HEK293T (cell line): ENCODE measurements at regions not wholly inside any gene's neighbourhood (a gene's known extent, or its start where the extent isn't known, plus 50 kb on each side); places are given as distances from the start of the nearest gene placed in this dataset.

ENCODE experiments used
- CTCF ChIA-PET: fragments of 350-600 bp; formaldehyde crosslinking; extraction: SDS; loops from one replicate; lab custom pipeline; 2021; ENCODE audit warnings: antibody characterized with exemption, inconsistent platforms; lab: Yijun Ruan, JAX
- POLR2A ChIA-PET: fragments of 350-600 bp; formaldehyde crosslinking; extraction: SDS; loops from one replicate; lab custom pipeline; 2020; ENCODE audit warnings: antibody characterized with exemption, inconsistent platforms; lab: Yijun Ruan, JAX
- DNase-seq: peaks from one replicate; pipeline ENCODE4 v3.0.0; 2012; ENCODE audit warnings: mixed read lengths; ENCODE audit errors: extremely low spot score
- ARNT ChIP-seq: fragments of 450-650 bp; IDR thresholded peaks from 2 replicates; pipeline ENCODE4 v1.6.1; 2017; ENCODE audit warnings: mild to moderate bottlenecking
- BHLHE40 ChIP-seq: fragments of 450-650 bp; IDR thresholded peaks from 2 replicates; pipeline ENCODE4 v1.6.1; 2016; ENCODE audit warnings: mild to moderate bottlenecking, moderate library complexity, borderline replicate concordance
- CTBP1 ChIP-seq: fragments of 450-650 bp; IDR thresholded peaks from 2 replicates; pipeline ENCODE4 v1.6.1; 2016; ENCODE audit warnings: borderline replicate concordance
- ELF4 ChIP-seq: fragments of 450-650 bp; IDR thresholded peaks from 2 replicates; pipeline ENCODE4 v1.6.1; 2017; ENCODE audit warnings: antibody characterized with exemption
- FOXA1 ChIP-seq: fragments of 450-650 bp; IDR thresholded peaks from 2 replicates; pipeline ENCODE4 v1.6.1; 2016; ENCODE audit warnings: mild to moderate bottlenecking
- FOXK2 ChIP-seq: fragments of 450-650 bp; IDR thresholded peaks from 2 replicates; pipeline ENCODE4 v1.6.1; 2016; ENCODE audit warnings: mild to moderate bottlenecking
- FOXM1 ChIP-seq: fragments of 450-650 bp; IDR thresholded peaks from 2 replicates; pipeline ENCODE4 v1.6.1; 2017; ENCODE audit warnings: mild to moderate bottlenecking, borderline replicate concordance
- HDGF ChIP-seq: fragments of 450-650 bp; IDR thresholded peaks from 2 replicates; pipeline ENCODE4 v1.6.1; 2017; ENCODE audit warnings: antibody characterized with exemption, borderline replicate concordance
- L3MBTL2 ChIP-seq: fragments of 450-650 bp; conservative IDR thresholded peaks from 2 replicates; pipeline ENCODE4 v1.6.1; 2016; ENCODE audit warnings: mild to moderate bottlenecking
- LEF1 ChIP-seq: fragments of 450-650 bp; IDR thresholded peaks from 2 replicates; pipeline ENCODE4 v1.6.1; 2017; ENCODE audit warnings: mild to moderate bottlenecking, borderline replicate concordance
- NFRKB ChIP-seq: fragments of 450-650 bp; IDR thresholded peaks from 2 replicates; pipeline ENCODE4 v1.6.1; 2016; ENCODE audit warnings: mild to moderate bottlenecking, moderate library complexity
- SP1 ChIP-seq: fragments of 450-650 bp; IDR thresholded peaks from 2 replicates; pipeline ENCODE4 v1.6.1; 2017
- SUZ12 ChIP-seq: fragments of 450-650 bp; IDR thresholded peaks from 2 replicates; pipeline ENCODE4 v1.6.1; 2016; ENCODE audit warnings: mild to moderate bottlenecking
- TARDBP ChIP-seq: fragments of 450-650 bp; IDR thresholded peaks from 2 replicates; pipeline ENCODE4 v1.6.1; 2016
- ZNF384 ChIP-seq: fragments of 450-650 bp; IDR thresholded peaks from 2 replicates; pipeline ENCODE4 v1.6.1; 2016
- TF ChIP-seq, protein P1 (sequence below): fragments of 450-650 bp; IDR thresholded peaks from 2 replicates; pipeline ENCODE4 v1.6.1; 2016

DNA sequence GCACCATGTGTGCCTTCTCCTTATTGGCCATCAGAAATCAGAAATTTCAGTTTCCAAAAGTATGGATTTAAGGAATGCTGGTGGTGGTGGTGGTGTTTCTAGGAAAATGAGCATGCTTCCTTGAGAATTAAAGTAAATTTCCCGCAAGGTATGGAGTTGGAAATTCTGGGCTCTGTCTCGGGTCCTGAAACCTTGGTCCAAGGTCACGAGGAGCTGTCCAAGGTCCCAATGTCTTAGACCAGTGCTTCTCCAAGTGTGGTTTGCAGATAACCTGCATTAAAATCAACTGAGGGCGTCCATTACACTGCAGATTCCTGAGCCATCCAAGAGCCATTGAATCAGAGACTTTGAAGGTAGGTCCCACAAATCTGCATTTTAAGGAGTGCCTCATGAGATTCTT, 210.9 kb upstream of the PKDCC start:
- CTCF ChIA-PET: no interaction called here
- DNase-seq: peak; percentile 32
- TF ChIP-seq FOXM1 (no peak), FOXA1 (no peak), SP1 (no peak), NFRKB (no peak), ARNT (no peak), CTBP1 (no peak), L3MBTL2 (no peak), HDGF (no peak), BHLHE40 (no peak)
- TF ChIP-seq, protein P1, sequence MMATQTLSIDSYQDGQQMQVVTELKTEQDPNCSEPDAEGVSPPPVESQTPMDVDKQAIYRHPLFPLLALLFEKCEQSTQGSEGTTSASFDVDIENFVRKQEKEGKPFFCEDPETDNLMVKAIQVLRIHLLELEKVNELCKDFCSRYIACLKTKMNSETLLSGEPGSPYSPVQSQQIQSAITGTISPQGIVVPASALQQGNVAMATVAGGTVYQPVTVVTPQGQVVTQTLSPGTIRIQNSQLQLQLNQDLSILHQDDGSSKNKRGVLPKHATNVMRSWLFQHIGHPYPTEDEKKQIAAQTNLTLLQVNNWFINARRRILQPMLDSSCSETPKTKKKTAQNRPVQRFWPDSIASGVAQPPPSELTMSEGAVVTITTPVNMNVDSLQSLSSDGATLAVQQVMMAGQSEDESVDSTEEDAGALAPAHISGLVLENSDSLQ: no peak
- POLR2A ChIA-PET: no interaction called here

DNA sequence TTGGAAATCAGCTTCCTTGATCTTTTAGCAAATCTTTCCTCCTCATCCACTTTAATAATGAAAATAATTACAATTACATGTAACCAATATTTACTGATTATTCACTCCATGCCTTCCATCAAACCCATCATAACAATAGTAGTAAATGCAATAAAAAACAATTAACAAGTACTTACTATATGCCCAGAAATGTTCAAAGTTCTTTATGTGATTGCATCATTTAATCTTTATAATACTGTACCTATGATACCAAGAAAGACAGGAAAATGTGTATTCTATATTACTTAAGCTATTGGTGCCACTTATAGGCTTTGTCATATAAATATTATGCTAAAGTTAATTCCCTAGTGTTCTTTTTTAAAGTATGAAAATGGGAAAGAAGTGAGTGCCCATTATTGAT, 210.2 kb upstream of the PKDCC start:
- ChIA-PET POLR2A (no interaction called here), CTCF (no interaction called here)
- DNase-seq: no peak
- no peak for TF ChIP-seq SP1
- no peak for TF ChIP-seq NFRKB
- TF ChIP-seq, protein P1: no peak
- no peak for TF ChIP-seq SUZ12
- no peak for TF ChIP-seq ZNF384

DNA sequence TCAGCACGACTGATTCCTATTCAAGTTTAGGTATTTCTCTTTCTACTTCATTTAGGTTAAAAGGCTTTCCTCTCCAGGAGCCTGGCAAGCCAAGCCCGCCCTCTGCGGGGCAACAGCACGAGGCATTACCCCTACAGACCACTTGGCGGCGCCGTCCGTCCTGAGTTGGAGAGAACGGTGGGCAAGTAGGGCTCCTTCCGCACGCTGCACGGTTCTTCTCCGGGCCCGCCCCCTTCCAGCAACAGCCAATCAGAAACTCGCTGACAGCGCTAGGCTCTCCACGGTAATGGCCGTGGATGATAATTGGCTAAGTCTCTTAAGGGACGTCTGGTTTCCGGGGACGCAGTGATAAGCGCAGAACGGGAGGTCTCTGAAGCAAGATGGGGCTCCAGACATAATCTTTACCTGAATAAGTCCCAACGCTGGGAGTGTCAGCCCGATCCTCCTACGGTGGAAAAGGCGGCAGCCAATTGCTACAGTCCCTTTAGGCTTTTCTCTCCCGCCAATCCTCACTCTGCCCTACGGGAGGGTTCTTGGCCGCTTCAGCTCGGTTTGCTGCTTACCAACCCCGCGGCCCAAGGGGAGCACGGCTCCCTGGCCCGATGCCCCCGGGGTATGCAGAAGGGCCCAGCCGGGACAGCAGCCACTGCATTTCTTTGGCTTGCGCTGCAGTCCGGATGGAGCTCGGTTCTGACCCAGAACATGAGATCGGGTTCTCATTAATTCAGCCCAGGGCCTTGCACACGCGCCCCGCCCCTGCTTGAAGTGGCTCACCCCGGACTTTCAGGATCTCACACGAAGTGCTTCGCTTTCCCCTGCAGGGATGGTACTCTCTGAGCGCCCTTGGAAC, 206.9 kb upstream of the PKDCC start:
- POLR2A ChIA-PET: interaction anchor here (1.2 kb wide), 1 partner anchor 10 kb away, joined by 4 read pairs; no protein-coding TSS in a partner anchor
- TF ChIP-seq ARNT (no peak), LEF1 (no peak), TARDBP (no peak), FOXM1 (no peak), CTBP1 (no peak), ELF4 (peak; percentile 51), L3MBTL2 (peak; percentile 73), ZNF384 (no peak), FOXK2 (no peak), HDGF (no peak), FOXA1 (no peak), SP1 (no peak), NFRKB (no peak), SUZ12 (no peak)
- TF ChIP-seq, protein P1: peak; percentile 77
- CTCF ChIA-PET: interaction anchor here (0.7 to 2.6 kb wide), 5 partner anchors 9 to 247 kb away, joined by 3 to 10 read pairs (median 3); no protein-coding TSS in a partner anchor
- DNase-seq: peak; percentile 96

DNA sequence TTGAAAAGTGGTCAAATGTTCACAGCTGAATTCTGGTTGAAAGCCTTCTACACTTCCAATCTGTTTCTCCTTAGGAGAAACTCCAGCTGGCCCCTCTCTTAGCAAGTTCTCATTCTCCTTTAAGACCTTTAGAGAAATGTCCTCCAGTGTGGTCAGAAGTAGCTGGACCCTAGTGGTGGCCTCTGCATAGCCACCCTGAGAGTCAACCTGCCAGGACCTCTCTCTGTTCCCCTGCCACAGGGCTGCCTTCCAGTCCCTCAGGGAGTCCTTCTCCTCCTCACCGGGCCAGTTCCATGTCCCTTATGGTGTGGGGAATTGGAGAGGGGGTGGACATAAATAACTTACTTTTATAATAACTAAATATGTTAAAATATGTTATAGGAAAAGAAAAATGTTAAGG, 200.9 kb upstream of the PKDCC start:
- DNase-seq: no peak
- ChIA-PET POLR2A (no interaction called here), CTCF (interaction anchor here (1.5 to 2.8 kb wide), 2 partner anchors 23 to 240 kb away, joined by 3 to 9 read pairs; no protein-coding TSS in a partner anchor)
- TF ChIP-seq SP1 (no peak), ELF4 (no peak), TARDBP (no peak)

DNA sequence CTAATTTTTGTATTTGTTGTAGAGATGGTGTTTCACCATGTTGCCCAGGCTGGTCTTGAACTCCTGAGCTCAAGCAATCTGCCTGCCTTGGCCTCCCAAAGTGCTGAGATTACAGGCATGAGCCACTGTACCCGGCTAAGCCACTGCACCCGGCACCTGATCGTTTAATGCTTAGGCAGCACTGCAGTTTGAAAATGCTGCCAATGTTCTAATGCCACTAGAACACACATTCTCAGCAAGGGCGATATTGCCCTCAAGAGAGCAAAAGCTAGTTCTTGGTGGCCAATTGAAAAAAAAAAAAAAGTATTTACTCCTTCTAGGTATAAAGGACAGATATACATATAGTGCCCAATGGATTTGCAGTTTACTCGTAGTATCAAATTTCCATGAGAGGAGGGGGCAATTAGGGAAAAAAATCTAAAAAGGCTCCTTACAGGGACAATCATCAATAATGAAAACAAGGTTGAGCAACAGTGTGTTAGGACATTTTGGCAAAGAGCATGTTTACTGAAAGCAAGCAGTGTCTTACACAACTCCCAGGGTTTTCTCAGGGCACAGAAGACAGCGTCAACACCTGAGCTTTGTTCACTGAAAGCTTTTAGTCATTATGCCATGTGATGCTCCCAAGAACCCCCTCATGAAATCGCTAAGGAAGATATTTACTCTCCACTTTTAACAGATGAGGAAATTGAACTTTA, 199.9 kb upstream of the PKDCC start:
- TF ChIP-seq BHLHE40 (no peak), ZNF384 (no peak), CTBP1 (no peak), L3MBTL2 (no peak), ELF4 (no peak), FOXK2 (no peak), NFRKB (no peak), LEF1 (no peak), HDGF (no peak), ARNT (no peak), TARDBP (no peak), FOXM1 (no peak), SUZ12 (no peak), FOXA1 (no peak), SP1 (no peak)
- TF ChIP-seq, protein P1: no peak
- POLR2A ChIA-PET: no interaction called here
- CTCF ChIA-PET: interaction anchor here (0.6 to 2.8 kb wide), 3 partner anchors 22 to 390 kb away, joined by 3 to 9 read pairs (median 3); no protein-coding TSS in a partner anchor
- no peak for DNase-seq

DNA sequence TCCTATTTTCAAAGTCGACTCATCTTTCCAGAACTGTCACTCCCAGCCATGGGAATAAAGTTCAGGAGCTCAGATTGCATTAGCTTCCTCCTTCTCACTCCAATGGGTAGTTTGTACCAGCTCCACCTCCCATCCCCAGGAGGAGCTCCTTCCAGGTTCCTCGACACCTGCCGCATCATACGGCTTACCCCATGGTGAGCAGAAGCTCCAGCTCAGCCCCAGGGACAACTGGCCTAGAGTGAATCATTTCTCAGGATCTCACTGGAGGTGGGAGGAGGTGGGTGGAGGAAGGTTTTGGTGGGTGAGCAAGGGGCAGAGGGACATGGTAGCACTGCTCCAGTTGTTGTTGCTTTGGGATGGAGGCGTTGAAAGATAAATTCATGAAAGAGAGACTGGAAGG, 196.3 kb upstream of the PKDCC start:
- DNase-seq: no peak
- TF ChIP-seq TARDBP: no peak
- POLR2A ChIA-PET: interaction anchor here (1.5 kb wide), 1 partner anchor 10 kb away, joined by 4 read pairs; no protein-coding TSS in a partner anchor
- CTCF ChIA-PET: interaction anchor here (0.8 to 3.8 kb wide), 3 partner anchors 10 to 235 kb away, joined by 3 to 20 read pairs (median 6); no protein-coding TSS in a partner anchor
